Endothelial cell of umbilical vein (primary cell): ENCODE measurements at regions not wholly inside any gene's neighbourhood (a gene's known extent, or its start where the extent isn't known, plus 50 kb on each side); places are given as distances from the start of the nearest gene placed in this dataset.

Experiments used
- BruUV-seq: library from RNA; stranded (reverse); fragments of 400-500 nt; replicated peaks from 2 replicates; lab custom pipeline; 2021; lab: Mats Ljungman, UMichigan
- CTCF ChIA-PET: fragments of 300-600, 350-600 bp; sonication (Branson Sonifier 250); formaldehyde crosslinking; loops from one replicate; lab custom pipeline; 2021; ENCODE audit warnings: antibody characterized with exemption, inconsistent platforms; lab: Charles Lee
- POLR2A ChIA-PET: fragments of 300-600, 350-600 bp; sonication (Branson Sonifier 250); formaldehyde crosslinking; loops from one replicate; lab custom pipeline; 2021; ENCODE audit warnings: antibody characterized with exemption, inconsistent platforms; lab: Charles Lee
- DNase-seq: peaks from one replicate; pipeline ENCODE4 v3.0.0-alpha.2; 2011; ENCODE audit warnings: low read depth, low spot score
- FAIRE-seq: peaks from 2 replicates; lab custom pipeline; 2011; peaks lifted over from hg19 to GRCh38; lab: Jason Lieb, UNC
- H2AFZ ChIP-seq: 2 replicates; pipeline ENCODE4 v1.6.0; 2012; ENCODE audit warnings: low read depth, low read length, control low read depth, inconsistent platforms
- H3K27ac ChIP-seq: 2 replicates; pipeline ENCODE4 v1.5.1; 2011; ENCODE audit warnings: low read depth, mild to moderate bottlenecking, control low read depth, low read length, moderate library complexity; ENCODE audit not compliant: insufficient read depth
- H3K27me3 ChIP-seq, 2 experiments: 2 replicates each; pipeline versions ENCODE4 v1.6.0 to v1.6.1; 2011; ENCODE audit warnings: low read length in 2 of 2, mixed read lengths in 1 of 2; ENCODE audit not compliant: control insufficient read depth in 2 of 2, insufficient read depth in 2 of 2
- H3K36me3 ChIP-seq, 2 experiments: 2 replicates in 1 of 2; 3 replicates in 1 of 2; pipeline ENCODE4 v1.5.1; 2011; ENCODE audit warnings: low read length in 2 of 2, mild to moderate bottlenecking in 1 of 2, moderate library complexity in 1 of 2; ENCODE audit not compliant: control insufficient read depth in 2 of 2, insufficient read depth in 2 of 2; ENCODE audit errors: extremely low read depth in 1 of 2
- H3K4me1 ChIP-seq: 3 replicates; pipeline ENCODE4 v1.5.1; 2011; ENCODE audit warnings: mild to moderate bottlenecking, low read length; ENCODE audit not compliant: control insufficient read depth, insufficient read depth; ENCODE audit errors: extremely low read depth
- H3K4me2 ChIP-seq: 2 replicates; pipeline ENCODE4 v1.6.1; 2011; ENCODE audit warnings: low read length, control low read depth, mixed read lengths; ENCODE audit not compliant: insufficient read depth
- H3K4me3 ChIP-seq, 3 experiments: fragments of 200-600 bp in 1 of 3; sonication (generic), shearing (Covaris generic) in 1 of 3; replicated peaks in 1 of 3; 2 replicates each; pipeline ENCODE4 v1.5.1; 2011 to 2016; ENCODE audit warnings: control low read depth in 3 of 3, low read length in 3 of 3, mild to moderate bottlenecking in 2 of 3, inconsistent platforms in 1 of 3, low read depth in 1 of 3, moderate library complexity in 1 of 3; ENCODE audit not compliant: insufficient read depth in 1 of 3
- H3K79me2 ChIP-seq: 2 replicates; pipeline ENCODE4 v1.6.0; 2012; ENCODE audit warnings: low read length, inconsistent platforms; ENCODE audit not compliant: control insufficient read depth, insufficient read depth
- H3K9ac ChIP-seq: replicated peaks from 2 replicates; pipeline ENCODE3; 2011; ENCODE audit warnings: low read length, control low read depth; ENCODE audit not compliant: insufficient read depth; ENCODE audit errors: extremely low read depth
- H3K9me1 ChIP-seq: replicated peaks from 3 replicates; pipeline ENCODE4 v1.6.0; 2011; ENCODE audit warnings: mild to moderate bottlenecking, low read length; ENCODE audit not compliant: control insufficient read depth, insufficient read depth; ENCODE audit errors: extremely low read depth
- H3K9me3 ChIP-seq: replicated peaks from 2 replicates; pipeline ENCODE4 v1.5.1; 2012; ENCODE audit warnings: low read length, inconsistent platforms; ENCODE audit not compliant: control insufficient read depth, insufficient read depth
- H4K20me1 ChIP-seq: replicated peaks from 2 replicates; pipeline ENCODE3; 2011; ENCODE audit warnings: mild to moderate bottlenecking, low read length; ENCODE audit not compliant: control insufficient read depth, insufficient read depth; ENCODE audit errors: extremely low read depth
- CTCF ChIP-seq, 2 donors: IDR thresholded peaks; 1 replicate in 1 of 2; 2 replicates in 1 of 2; pipeline ENCODE4 v1.5.1; 2011; ENCODE audit warnings: low read length in 2 of 2, mild to moderate bottlenecking in 2 of 2, moderate library complexity in 2 of 2, control low read depth in 1 of 2, inconsistent platforms in 1 of 2, low read depth in 1 of 2; ENCODE audit not compliant: insufficient read depth in 1 of 2; ENCODE audit errors: extremely low read depth in 1 of 2
- EZH2 ChIP-seq: IDR thresholded peaks from 2 replicates; pipeline ENCODE4 v1.6.1; 2012; ENCODE audit warnings: borderline replicate concordance, low read depth, mild to moderate bottlenecking, moderate library complexity, low read length, inconsistent platforms; ENCODE audit not compliant: severe bottlenecking
- FOS ChIP-seq: IDR thresholded peaks from 2 replicates; pipeline ENCODE4 v1.6.1; 2011; ENCODE audit warnings: mild to moderate bottlenecking, low read length, moderate library complexity, borderline replicate concordance; ENCODE audit not compliant: insufficient read depth
- GATA2 ChIP-seq: IDR thresholded peaks from 2 replicates; pipeline ENCODE4 v1.7.0; 2011; ENCODE audit warnings: low read depth, mild to moderate bottlenecking, moderate library complexity, mixed read lengths, low read length; ENCODE audit not compliant: insufficient read length, insufficient read depth
- JUN ChIP-seq: IDR thresholded peaks from 2 replicates; pipeline ENCODE4 v1.6.1; 2011; ENCODE audit warnings: borderline replicate concordance, low read depth; ENCODE audit not compliant: insufficient read length, insufficient read depth
- MYC ChIP-seq: IDR thresholded peaks from one replicate; pipeline ENCODE4 v1.6.1; 2011; ENCODE audit warnings: mild to moderate bottlenecking, low read depth, low read length
- POLR2A ChIP-seq: IDR thresholded peaks from 2 replicates; pipeline ENCODE4 v1.6.1; 2012; ENCODE audit warnings: low read depth, mild to moderate bottlenecking, control low read depth, low read length
- POLR2AphosphoS5 ChIP-seq: IDR thresholded peaks from 2 replicates; pipeline ENCODE4 v1.6.1; 2012; ENCODE audit warnings: low read depth, mild to moderate bottlenecking, control low read depth, low read length, moderate library complexity; ENCODE audit not compliant: insufficient read depth
- dilution Hi-C: fragments of 300-500 bp; cut with MboI; formaldehyde crosslinking; loops from one replicate; pipeline ENCODE4 v1.15.0; 2019; ENCODE audit warnings: low sequenced_read_pairs; ENCODE audit not compliant: extremely low pct_ligation_motif_present
- intact Hi-C: fragments of 100-400 bp; cut with micrococcal nuclease; formaldehyde crosslinking; loops from one replicate; pipeline ENCODE4 v1.10.0; 2022
- TF ChIP-seq, protein P1 (sequence below): IDR thresholded peaks from 2 replicates; pipeline ENCODE4 v1.6.1; 2011; ENCODE audit not compliant: insufficient read depth, insufficient read length

GRCh38 chr13:88979465-88980175 is 1308.4 kb downstream of the SLITRK5 start:
- POLR2A ChIA-PET, result no interaction called here
- Histone ChIP-seq H3K4me3 (no peak overlapping the region), H3K27me3 (no peaks in the 10 kb centered on the region), H4K20me1 (no peaks in the 10 kb centered on the region), H3K4me1 (no peaks in the 10 kb centered on the region), H3K27ac (no peak overlapping the region), H3K79me2 (no peaks in the 10 kb centered on the region), H3K4me2 (no peak overlapping the region), H3K9me1 (no peaks in the 10 kb centered on the region), H3K9me3 (no peaks in the 10 kb centered on the region), H3K36me3 (no peaks in the 10 kb centered on the region), H2AFZ (no peak overlapping the region), H3K9ac (no peak overlapping the region)
- CTCF ChIA-PET, result no interaction called here
- no peak for TF ChIP-seq FOS
- TF ChIP-seq MYC, result no peak
- no peak for TF ChIP-seq EZH2
- TF ChIP-seq POLR2A, result no peak
- no peak for TF ChIP-seq POLR2AphosphoS5
- TF ChIP-seq CTCF (IDR thresholded peaks at IDR 0.05; ENCODE audit: extremely low read depth in 1 of 2, insufficient read depth in 1 of 2, low read depth in 1 of 2, low read length in 2 of 2), result no peak
- no peak for TF ChIP-seq GATA2
- no peak for TF ChIP-seq JUN
- TF ChIP-seq, protein P1, sequence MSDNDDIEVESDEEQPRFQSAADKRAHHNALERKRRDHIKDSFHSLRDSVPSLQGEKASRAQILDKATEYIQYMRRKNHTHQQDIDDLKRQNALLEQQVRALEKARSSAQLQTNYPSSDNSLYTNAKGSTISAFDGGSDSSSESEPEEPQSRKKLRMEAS, result no peak
- dilution Hi-C loops (no loop called here), intact Hi-C loops (no loop called here)
- DNase-seq (no peak), FAIRE-seq (no peak)
- no TSS peak for BruUV-seq
